Sigmoid colon (tissue), 4 donors: ENCODE measurements at regions not wholly inside any gene's neighbourhood (a gene's known extent, or its start where the extent isn't known, plus 50 kb on each side); places are given as distances from the start of the nearest gene placed in this dataset.

ENCODE experiments used
- EP300 ChIP-seq, 4 donors: sonication (generic); formaldehyde crosslinking; IDR thresholded peaks; one replicate each; pipeline ENCODE4 v1.6.1; 2017; ENCODE audit warnings: antibody characterized with exemption in 4 of 4
- POLR2A ChIP-seq, 2 donors: fragments of 450-650 bp; IDR thresholded peaks; one replicate each; pipeline ENCODE4 v1.6.1; 2016; ENCODE audit warnings: antibody characterized with exemption in 2 of 2, mild to moderate bottlenecking in 2 of 2, moderate library complexity in 2 of 2
- TF ChIP-seq, protein P1 (sequence below), 4 experiments: fragments of 450-650 bp in 3 of 4; fragments of 200-600 bp in 1 of 4; IDR thresholded peaks; one replicate each; pipeline ENCODE4 v1.5.1; 2016 to 2019; ENCODE audit warnings: antibody characterized with exemption in 4 of 4, mild to moderate bottlenecking in 3 of 4, moderate library complexity in 2 of 4

DNA sequence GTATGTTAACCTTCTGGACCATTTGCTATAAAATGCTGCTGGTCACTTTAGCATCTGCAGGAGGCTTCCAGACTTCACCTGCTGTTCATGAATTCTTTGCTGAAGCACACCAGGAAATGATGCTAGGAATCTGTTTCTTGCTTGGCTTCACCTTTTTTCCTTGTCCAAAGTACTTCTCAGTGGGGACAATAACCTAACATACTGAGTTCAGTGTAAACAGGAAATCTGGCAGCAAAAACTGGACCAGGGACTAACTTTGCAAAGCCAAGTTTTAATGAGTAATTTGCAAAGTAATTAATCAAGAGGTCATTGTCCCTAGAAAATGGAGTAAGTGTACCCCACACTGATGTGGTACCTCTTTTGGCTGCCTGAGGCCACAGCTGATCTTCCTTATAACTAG lies 128.4 kb downstream of the RXFP2 start:
- TF ChIP-seq POLR2A (IDR thresholded peaks at IDR 0.05) (no peak), EP300 (IDR thresholded peaks at IDR 0.05) (no peak)
- TF ChIP-seq, protein P1, sequence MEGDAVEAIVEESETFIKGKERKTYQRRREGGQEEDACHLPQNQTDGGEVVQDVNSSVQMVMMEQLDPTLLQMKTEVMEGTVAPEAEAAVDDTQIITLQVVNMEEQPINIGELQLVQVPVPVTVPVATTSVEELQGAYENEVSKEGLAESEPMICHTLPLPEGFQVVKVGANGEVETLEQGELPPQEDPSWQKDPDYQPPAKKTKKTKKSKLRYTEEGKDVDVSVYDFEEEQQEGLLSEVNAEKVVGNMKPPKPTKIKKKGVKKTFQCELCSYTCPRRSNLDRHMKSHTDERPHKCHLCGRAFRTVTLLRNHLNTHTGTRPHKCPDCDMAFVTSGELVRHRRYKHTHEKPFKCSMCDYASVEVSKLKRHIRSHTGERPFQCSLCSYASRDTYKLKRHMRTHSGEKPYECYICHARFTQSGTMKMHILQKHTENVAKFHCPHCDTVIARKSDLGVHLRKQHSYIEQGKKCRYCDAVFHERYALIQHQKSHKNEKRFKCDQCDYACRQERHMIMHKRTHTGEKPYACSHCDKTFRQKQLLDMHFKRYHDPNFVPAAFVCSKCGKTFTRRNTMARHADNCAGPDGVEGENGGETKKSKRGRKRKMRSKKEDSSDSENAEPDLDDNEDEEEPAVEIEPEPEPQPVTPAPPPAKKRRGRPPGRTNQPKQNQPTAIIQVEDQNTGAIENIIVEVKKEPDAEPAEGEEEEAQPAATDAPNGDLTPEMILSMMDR (IDR thresholded peaks at IDR 0.05) = no peak
